ENCODE measurements at regions not wholly inside any gene's neighbourhood (a gene's known extent, or its start where the extent isn't known, plus 50 kb on each side); places are given as distances from the start of the nearest gene placed in this dataset.
"Not testable (repeated sequence)": the region's sequence is repeated elsewhere in the genome, so short reads cannot be mapped to it uniquely, and the experiment has no call there.

DNA sequence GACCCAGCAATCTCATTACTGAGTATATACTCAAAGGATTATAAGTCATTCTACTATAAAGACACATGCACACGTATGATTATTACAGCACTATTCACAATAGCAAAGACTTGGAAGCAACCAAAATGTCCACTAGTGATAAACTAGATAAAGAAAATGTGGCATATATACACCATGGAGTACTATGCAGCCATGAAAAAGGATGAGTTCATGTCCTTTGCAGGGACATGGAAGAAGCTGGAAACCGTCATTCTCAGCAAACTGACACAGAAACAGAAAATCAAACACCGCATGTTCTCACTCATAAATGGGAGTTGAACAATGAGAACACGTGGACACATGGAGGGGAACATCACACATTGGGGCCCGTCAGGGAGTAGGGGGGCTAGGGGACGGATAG is 1600.0 kb upstream of the NUDT12 start:
- not testable (repeated sequence) for TF ChIP-seq SP1 (IDR thresholded peaks at IDR 0.05); HDGF (IDR thresholded peaks at IDR 0.05; ENCODE audit: borderline replicate concordance); FOXM1 (IDR thresholded peaks at IDR 0.05; ENCODE audit: borderline replicate concordance)

Measured in HEK293T (cell line).